Keratinocyte (primary cell): ENCODE measurements at regions not wholly inside any gene's neighbourhood (a gene's known extent, or its start where the extent isn't known, plus 50 kb on each side); places are given as distances from the start of the nearest gene placed in this dataset.

Experiments
- DNase-seq: peaks from one replicate; pipeline ENCODE4 v3.0.0-alpha.2; 2011; ENCODE audit warnings: low read depth, missing footprints, low spot score
- FAIRE-seq: peaks from 2 replicates; lab custom pipeline; 2011; peaks lifted over from hg19 to GRCh38; lab: Jason Lieb, UNC
- H2AFZ ChIP-seq: 2 replicates; pipeline ENCODE4 v1.6.0; 2012; ENCODE audit warnings: low read length, control low read depth, inconsistent platforms; ENCODE audit not compliant: control insufficient read depth
- H3K27ac ChIP-seq: 2 replicates; pipeline ENCODE4 v1.5.1; 2011; ENCODE audit warnings: low read length; ENCODE audit not compliant: control insufficient read depth, insufficient read depth
- H3K27me3 ChIP-seq: 3 replicates; pipeline ENCODE4 v1.6.0; 2011; ENCODE audit warnings: low read length; ENCODE audit not compliant: control insufficient read depth, insufficient read depth; ENCODE audit errors: extremely low read depth
- H3K36me3 ChIP-seq, 2 experiments: 2 replicates in 1 of 2; 3 replicates in 1 of 2; pipeline ENCODE4 v1.5.1; 2011; ENCODE audit warnings: low read length in 2 of 2, mild to moderate bottlenecking in 1 of 2; ENCODE audit not compliant: control insufficient read depth in 2 of 2, insufficient read depth in 2 of 2; ENCODE audit errors: extremely low read depth in 1 of 2
- H3K4me1 ChIP-seq: 3 replicates; pipeline ENCODE4 v1.5.1; 2011; ENCODE audit warnings: low read length; ENCODE audit not compliant: control insufficient read depth, insufficient read depth; ENCODE audit errors: extremely low read depth
- H3K4me2 ChIP-seq: 3 replicates; pipeline ENCODE4 v1.6.0; 2011; ENCODE audit warnings: low read depth, low read length; ENCODE audit not compliant: control insufficient read depth, insufficient read depth; ENCODE audit errors: extremely low read depth
- H3K4me3 ChIP-seq, 3 experiments: fragments of 200-600 bp in 1 of 3; sonication (generic) in 1 of 3; 2 replicates in 2 of 3; 3 replicates in 1 of 3; pipeline ENCODE4 v1.5.1; 2011 to 2016; ENCODE audit warnings: low read length in 3 of 3, mild to moderate bottlenecking in 3 of 3, control low read depth in 2 of 3, inconsistent platforms in 1 of 3, low read depth in 1 of 3, mixed read lengths in 1 of 3, mixed run types in 1 of 3, moderate library complexity in 1 of 3; ENCODE audit not compliant: control insufficient read depth in 2 of 3, insufficient read depth in 2 of 3; ENCODE audit errors: extremely low read depth in 1 of 3
- H3K79me2 ChIP-seq: 2 replicates; pipeline ENCODE4 v1.6.0; 2012; ENCODE audit warnings: low read length; ENCODE audit not compliant: control insufficient read depth, insufficient read depth
- H3K9ac ChIP-seq: 3 replicates; pipeline ENCODE4 v1.6.0; 2011; ENCODE audit warnings: low read length; ENCODE audit not compliant: control insufficient read depth, insufficient read depth; ENCODE audit errors: extremely low read depth
- H3K9me1 ChIP-seq: 3 replicates; pipeline ENCODE4 v1.6.0; 2011; ENCODE audit warnings: low read length; ENCODE audit not compliant: control insufficient read depth, insufficient read depth; ENCODE audit errors: extremely low read depth
- H3K9me3 ChIP-seq: 2 replicates; pipeline ENCODE4 v1.5.1; 2012; ENCODE audit warnings: low read depth, low read length; ENCODE audit not compliant: control insufficient read depth
- H4K20me1 ChIP-seq: 3 replicates; pipeline ENCODE4 v1.6.0; 2011; ENCODE audit warnings: low read length; ENCODE audit not compliant: control insufficient read depth, insufficient read depth; ENCODE audit errors: extremely low read depth
- CTCF ChIP-seq, 3 experiments: IDR thresholded peaks in 1 of 3; conservative IDR thresholded peaks in 1 of 3; optimal IDR thresholded peaks in 1 of 3; 2 replicates in 2 of 3; 3 replicates in 1 of 3; pipeline versions ENCODE3 to v1.5.1; 2011; ENCODE audit warnings: low read length in 3 of 3, mild to moderate bottlenecking in 3 of 3, moderate library complexity in 2 of 3, control low read depth in 1 of 3, inconsistent platforms in 1 of 3; ENCODE audit not compliant: insufficient read depth in 2 of 3; ENCODE audit errors: extremely low read depth in 1 of 3
- EZH2 ChIP-seq: IDR thresholded peaks from one replicate; pipeline ENCODE4 v1.6.1; 2012; ENCODE audit warnings: inconsistent platforms, mild to moderate bottlenecking, low read length, moderate library complexity
- dilution Hi-C: fragments of 300-500 bp; cut with MboI; formaldehyde crosslinking; loops from one replicate; pipeline ENCODE4 v1.7.0; 2020; ENCODE audit warnings: low sequenced_read_pairs; ENCODE audit not compliant: extremely low pct_ligation_motif_present

- dilution Hi-C loops, result no loop called here
- Histone ChIP-seq H3K9me3 (no peaks in the 10 kb centered on the region), H3K9ac (no peak overlapping the region), H3K4me1 (no peaks in the 10 kb centered on the region), H3K27ac (no peak overlapping the region), H3K4me2 (no peak overlapping the region), H4K20me1 (no peaks in the 10 kb centered on the region), H2AFZ (no peak overlapping the region), H3K9me1 (no peaks in the 10 kb centered on the region), H3K27me3 (no peaks in the 10 kb centered on the region), H3K79me2 (no peaks in the 10 kb centered on the region), H3K4me3 (no peak overlapping the region), H3K36me3 (no peaks in the 10 kb centered on the region)
- FAIRE-seq (no peak), DNase-seq (no peak)
- no peak for TF ChIP-seq CTCF (optimal IDR thresholded peaks at IDR 0.05 in 1 of 3, IDR thresholded peaks at IDR 0.05 in 1 of 3, conservative IDR thresholded peaks at IDR 0.05 in 1 of 3; ENCODE audit: extremely low read depth in 1 of 3, insufficient read depth in 2 of 3, low read length in 3 of 3)
- TF ChIP-seq EZH2, result no peak
Observed at GRCh38 chr6:126440923-126441322, 101.0 kb downstream of the CENPW start.

GRCh38 chr6:126444659-126445273, 104.9 kb downstream of the CENPW start:
- no peak overlapping the region for H3K9ac ChIP-seq
- no peaks in the 10 kb centered on the region for H3K79me2 ChIP-seq
- H3K27me3 ChIP-seq, result no peaks in the 10 kb centered on the region
- no peaks in the 10 kb centered on the region for H3K36me3 ChIP-seq
- no peaks in the 10 kb centered on the region for H4K20me1 ChIP-seq
- no peak overlapping the region for H3K4me3 ChIP-seq
- no peak for TF ChIP-seq EZH2
- no peak for TF ChIP-seq CTCF (optimal IDR thresholded peaks at IDR 0.05 in 1 of 3, IDR thresholded peaks at IDR 0.05 in 1 of 3, conservative IDR thresholded peaks at IDR 0.05 in 1 of 3; ENCODE audit: extremely low read depth in 1 of 3, insufficient read depth in 2 of 3, low read length in 3 of 3)
- H2AFZ ChIP-seq, result no peak overlapping the region
- H3K4me1 ChIP-seq, result no peaks in the 10 kb centered on the region
- no peak overlapping the region for H3K4me2 ChIP-seq
- H3K27ac ChIP-seq, result no peak overlapping the region
- dilution Hi-C loops, result no loop called here
- no peaks in the 10 kb centered on the region for H3K9me1 ChIP-seq
- FAIRE-seq (no peak), DNase-seq (no peak)
- H3K9me3 ChIP-seq, result no peaks in the 10 kb centered on the region
